ENCODE measurements at regions not wholly inside any gene's neighbourhood (a gene's known extent, or its start where the extent isn't known, plus 50 kb on each side); places are given as distances from the start of the nearest gene placed in this dataset.
"Not testable (repeated sequence)": the region's sequence is repeated elsewhere in the genome, so short reads cannot be mapped to it uniquely, and the experiment has no call there.

DNA sequence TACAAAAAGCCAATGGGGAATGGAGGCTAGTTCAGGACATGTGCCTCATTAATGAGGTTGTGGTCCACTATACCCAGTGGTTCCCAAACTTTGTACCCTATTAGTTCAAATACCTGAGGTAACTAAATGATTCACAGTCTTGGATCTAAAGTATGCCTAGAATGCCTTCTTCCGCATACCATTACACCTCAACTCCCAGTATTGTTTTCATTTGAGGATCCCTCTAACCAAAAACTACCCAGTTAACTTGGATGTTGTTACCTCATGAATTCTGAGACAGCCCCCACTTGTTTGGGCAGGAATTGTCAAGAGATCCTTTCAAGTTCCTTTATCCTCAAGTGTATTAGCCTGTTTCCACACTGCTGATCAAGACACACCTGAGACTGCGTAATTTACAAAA lies 439.2 kb downstream of the PCDH10 start:
- DNase-seq, result no peak

DNA sequence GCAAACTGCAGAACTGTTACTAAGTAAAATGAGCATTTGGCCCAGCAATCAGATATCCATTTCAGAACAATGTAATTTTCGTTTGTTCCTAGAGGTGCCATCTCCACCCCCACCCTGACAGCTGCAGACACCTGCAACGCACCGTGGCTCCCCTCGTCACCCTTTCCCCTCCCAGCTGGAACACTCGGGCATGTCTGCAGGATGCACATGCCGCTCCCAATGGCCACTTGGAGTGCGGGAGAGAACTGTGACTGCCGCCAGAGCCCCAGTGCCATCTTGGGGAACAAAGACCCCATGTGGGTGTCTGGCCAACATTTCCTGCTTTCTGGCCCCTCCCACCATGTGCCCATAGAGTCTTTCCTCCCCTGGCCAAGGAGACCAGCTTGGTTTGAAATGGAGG lies 436.2 kb downstream of the PCDH10 start:
- no peak for DNase-seq

DNA sequence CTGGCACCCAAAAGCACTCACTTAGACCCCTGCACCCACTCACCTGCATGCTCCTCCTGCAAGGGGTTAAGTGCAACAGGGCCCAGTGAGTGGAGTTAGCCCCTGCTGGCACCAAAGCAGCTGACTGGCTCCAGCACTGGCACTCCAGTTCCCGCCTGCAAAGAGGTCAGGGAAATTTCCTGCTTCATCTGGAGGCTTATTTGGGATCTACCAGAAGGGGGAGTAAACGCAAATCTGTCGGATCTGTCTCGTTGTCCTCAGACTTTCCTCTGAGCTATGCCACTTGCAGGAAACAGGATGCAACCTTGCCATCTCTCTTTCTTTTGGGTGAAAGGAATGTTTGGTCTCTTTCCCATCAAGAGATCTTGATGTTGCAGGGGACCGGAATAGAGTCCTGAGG lies 435.6 kb downstream of the PCDH10 start:
- DNase-seq, result no peak

DNA sequence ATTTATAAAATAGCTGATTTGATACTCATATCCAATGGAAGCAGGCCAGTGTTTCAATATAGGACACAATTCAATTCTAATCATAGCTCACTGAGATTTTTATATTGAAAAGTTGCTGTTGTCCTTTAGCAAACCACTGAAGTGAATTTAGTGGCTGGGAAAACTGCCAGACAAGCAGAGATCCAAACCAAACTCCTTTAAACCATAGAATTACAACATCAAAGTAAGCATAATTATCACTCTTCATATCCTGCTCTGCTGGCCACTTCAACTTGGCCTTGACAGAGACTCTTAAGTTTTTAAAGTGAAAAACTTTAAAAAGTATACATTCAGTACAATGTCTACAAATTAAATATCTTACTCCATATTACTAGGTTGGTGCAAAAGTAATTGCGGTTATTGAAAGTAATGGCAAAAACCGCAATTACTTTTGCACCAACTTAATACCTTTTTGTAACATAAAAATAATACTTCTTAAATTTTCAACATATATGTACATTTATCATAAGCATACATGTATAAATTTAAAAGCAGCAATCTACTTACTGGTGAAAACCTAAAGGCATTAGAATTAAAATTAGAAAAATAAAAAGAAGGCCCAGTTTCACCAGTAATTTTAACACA lies 433.0 kb downstream of the PCDH10 start:
- no peak for DNase-seq

DNA sequence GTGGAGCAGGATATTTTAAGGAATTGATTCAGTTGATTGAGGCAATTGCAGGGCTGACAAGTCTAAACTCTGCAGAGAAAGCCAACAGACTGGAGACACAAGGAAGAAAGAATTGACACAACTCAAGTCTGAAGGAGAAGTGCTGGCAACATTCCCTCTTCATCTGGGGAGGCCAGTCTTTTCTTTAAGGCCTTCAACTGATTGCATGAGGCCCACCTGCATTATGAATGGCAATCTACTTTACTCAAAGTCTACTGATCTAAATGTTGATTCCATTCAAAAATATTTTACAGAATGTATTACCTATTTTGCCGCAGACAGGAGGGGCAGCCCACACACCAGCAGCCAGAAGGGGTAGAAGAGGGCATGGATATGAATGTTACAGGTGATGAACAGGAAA lies 425.2 kb downstream of the PCDH10 start:
- no peak for DNase-seq

DNA sequence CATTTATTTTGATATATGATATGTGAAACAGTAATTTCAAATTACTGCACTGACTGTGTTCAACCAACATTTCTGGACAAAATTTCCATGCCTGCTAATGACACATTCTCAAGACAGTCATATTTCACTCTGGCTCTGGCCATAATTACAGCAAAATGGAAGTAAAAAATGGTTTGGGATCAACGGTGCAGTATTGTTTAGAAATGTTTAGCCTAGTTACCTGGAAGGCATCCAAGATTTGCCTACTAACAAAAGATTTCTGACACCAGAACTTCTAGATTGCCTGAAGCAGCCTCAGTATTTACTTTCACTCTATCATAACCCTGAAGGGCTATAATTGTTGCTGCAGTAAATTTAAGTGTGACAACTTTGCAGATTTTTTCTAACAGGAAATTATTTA lies 416.3 kb downstream of the PCDH10 start:
- no peak for DNase-seq

DNA sequence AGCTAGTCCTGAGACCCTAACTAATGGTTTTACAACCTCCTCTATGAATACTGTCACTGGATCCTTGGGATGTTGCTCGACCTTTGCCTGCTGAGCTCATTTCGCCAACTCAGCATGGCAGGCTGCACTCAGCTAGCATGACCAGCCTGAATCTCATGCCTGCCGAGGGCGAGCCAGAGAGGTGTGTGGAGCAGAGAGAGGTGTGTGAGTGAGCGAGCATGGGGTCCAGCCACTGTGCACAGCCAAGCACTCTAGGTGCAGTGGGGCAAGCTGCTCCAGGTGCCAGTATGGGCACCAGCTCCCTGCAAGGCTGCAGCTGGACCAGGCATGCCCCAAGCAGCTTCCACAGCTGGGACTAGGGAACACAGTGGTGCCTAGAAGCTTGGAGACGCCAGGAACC lies 410.9 kb downstream of the PCDH10 start:
- DNase-seq, result no peak

DNA sequence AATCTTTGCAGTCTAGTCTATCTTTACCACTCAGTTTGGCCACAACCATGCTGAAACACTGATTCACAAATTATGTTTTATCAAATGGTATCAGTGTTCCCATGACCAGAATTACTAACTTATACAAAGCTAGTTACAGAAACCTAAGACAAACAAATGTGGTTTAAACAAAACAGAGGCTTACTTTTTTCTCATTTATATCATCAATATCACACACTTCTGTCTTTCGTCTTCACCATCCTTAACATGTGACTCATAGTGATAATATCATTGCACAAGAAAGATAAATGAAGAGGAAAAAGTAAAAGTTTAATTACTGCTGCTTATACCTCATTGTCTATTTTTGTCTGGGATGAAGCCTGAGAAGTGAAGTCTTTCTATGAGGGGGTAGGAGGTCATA lies 406.6 kb downstream of the PCDH10 start:
- DNase-seq, result no peak

DNA sequence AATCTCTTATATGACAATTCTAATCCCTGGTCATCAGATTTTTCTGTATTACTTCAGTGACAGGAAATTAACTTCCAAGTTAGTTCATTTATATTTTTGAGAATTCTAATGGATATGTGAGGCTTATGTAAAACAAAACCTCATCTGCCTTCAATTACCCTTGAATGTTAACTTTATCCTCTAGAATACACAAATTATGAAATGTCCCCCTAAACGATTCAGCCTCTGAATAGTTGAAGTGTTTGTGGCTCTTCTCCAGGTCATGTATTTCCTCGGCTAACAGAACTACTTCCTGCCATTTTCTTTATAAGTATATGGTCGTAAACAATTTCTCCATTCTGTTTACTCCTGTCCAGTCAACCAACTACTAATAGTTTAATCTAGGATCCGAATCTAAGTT lies 401.3 kb downstream of the PCDH10 start:
- DNase-seq, result no peak

DNA sequence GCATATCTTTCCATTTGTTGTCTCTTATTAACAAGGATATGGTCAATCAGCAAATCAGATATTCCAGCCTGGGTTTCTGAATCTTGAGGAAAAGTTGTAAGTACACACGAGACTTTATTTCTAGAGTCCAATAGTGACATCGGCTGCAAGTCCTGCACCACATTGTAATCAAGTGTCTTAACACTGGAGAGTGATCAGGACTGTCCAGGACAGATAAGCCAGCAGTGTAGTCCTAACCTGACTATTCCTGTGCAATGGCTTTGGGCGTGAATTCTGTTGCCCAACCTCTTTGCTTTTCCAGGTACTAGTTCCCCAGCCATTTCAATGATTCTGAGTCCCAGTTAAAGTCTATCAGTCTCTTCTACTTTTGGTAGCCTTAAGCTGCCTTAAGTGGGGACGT lies 395.0 kb downstream of the PCDH10 start:
- DNase-seq, result no peak

DNA sequence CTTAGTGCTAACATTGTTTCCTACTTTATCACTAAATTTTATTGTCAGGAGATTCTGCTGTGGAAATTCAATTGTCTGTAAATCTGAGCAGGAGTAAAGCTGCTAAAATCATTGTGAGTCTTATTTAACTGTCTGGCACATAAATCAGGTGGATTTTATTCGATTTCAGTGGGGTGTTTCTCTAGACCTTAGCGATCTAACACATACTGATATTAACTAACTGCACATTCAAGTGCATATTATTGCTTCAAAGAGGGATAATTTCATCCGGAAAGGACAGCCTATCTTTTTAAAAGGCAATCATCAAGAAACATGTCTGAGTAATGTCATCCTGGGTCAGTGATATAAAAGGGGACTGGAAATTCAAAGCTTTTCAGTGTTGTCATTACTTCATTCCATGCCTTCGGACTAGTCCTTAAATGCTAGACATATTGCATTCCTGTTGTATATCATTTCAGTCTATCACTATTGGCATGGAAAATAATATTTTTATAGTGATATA lies 388.7 kb downstream of the PCDH10 start:
- no peak for DNase-seq

DNA sequence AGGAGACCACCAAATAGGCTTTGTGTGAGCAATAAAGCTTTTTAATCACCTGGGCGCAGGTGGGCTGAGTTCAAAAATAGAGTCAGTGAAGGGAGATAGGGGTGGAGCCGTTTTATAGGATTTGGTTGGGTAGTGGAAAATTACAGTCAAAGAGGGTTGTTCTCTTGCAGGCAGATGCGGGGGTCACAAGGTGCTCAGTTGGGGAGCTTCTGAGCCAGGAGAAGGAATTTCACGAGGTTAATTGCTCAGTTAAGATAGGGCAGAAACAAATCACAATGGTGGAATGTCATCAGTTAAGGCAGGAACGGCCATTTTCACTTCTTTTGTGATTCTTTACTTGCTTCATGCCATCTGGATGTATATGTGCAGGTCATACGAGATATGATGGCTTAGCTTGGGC lies 385.1 kb downstream of the PCDH10 start:
- DNase-seq, result not testable (repeated sequence)

DNA sequence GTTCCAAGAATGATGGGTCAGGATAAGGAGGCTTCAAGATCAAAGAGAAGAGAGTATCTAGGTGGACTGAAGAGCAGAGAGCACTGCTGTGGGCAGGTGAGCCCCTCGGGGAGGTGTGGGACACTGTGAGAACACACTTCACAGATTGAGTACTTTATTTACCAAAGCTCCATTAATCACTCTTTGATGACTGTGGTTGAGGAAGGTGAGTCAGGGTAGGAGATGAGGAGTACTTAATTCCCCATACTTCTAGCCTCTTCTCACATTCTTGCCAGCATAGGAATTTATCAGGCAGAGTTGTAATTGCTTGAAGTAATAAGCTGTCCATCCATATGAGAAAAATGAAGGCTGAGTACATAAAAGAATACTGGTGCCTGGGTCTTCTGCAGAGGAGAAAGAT lies 375.3 kb downstream of the PCDH10 start:
- DNase-seq, result no peak

DNA sequence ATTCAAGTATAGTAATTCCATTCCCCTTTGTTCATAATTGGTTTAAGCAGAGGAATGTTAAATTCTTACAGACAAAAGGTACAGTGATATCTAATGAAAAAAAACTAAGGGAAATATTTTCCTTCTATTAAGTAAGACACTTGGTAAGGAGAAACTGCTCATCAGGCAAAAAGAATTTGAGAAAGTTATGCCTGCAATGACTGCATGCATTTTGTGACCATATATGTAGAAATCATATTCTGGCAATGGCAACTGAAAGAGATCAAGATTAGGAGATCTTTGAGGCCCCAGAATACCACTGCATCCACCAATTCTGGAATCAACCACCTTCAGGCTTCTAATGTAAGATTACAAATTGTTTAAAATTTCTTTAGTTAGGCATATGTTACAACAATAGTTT lies 364.8 kb downstream of the PCDH10 start:
- DNase-seq, result no peak

DNA sequence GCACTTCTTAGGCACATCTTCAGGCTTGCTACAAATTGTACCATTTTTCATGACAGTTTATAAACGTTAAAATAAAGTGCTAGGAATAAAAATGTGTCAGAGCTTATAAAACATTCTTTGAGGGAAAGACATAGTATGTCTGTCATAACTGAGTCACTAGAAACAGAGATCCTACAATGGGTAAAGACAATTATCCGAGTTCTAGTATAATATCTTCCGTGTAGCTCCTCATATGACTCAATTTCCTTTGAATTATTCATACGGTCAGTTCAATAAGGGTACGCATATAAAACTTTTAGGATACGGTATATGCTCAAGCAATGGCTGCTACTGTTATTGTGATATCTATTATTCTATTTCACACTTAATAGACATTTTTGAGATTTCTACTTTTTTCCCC lies 349.1 kb downstream of the PCDH10 start:
- DNase-seq, result no peak

DNA sequence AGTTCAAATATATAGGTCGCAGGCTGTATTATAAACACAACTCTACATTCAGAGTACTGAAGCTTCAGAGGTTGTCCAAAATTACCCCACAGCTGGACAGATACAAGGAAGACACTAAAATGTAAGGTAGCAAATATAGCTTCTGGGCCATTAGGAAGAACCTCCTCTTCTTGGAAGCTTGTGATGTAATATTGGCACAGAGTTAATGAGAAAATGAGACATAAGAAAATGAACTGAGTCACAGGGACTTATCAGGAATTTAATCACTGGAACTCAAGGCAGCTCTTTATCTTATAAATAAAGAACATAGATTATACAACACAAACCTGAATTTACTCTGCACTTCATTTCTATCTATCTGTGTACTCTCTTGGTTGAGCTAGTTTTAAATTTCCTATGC lies 344.7 kb downstream of the PCDH10 start:
- DNase-seq, result no peak

DNA sequence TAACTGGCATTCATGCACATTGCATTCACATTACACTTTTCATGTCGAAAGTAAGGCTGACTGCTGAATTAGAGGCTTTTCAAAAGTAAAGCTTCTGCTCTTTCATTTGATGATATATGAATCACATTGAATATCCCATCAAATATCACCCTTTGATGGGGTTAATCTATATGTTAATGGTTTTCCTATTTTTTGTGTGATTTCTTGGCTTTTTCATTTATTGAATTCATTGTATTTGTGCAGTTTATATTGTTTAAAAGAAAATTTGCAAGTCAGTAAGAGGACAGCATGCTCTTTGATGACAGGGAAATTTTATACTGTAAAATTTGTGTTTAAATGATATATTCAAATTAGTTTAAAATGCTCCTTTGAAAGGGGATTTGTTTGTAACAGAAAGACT lies 344.1 kb downstream of the PCDH10 start:
- DNase-seq, result no peak

DNA sequence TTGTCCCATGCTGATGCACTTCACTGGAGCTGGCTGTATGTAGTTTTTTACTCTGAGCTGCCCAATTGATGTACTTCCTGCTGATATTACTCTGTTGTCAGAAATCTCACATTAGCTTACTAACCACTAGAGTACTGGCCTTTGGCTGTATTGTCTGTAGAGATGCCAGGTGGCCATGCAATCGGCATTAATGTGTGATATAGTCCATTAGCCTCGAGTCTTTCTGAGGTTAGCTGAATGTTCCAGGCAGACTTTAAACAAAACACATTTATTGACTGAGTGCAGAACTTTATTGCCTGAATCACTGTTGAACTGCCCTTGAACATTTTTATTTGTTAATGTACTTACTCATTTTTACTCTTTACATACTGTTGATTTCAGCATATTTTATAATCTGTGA lies 335.2 kb downstream of the PCDH10 start:
- DNase-seq, result no peak

DNA sequence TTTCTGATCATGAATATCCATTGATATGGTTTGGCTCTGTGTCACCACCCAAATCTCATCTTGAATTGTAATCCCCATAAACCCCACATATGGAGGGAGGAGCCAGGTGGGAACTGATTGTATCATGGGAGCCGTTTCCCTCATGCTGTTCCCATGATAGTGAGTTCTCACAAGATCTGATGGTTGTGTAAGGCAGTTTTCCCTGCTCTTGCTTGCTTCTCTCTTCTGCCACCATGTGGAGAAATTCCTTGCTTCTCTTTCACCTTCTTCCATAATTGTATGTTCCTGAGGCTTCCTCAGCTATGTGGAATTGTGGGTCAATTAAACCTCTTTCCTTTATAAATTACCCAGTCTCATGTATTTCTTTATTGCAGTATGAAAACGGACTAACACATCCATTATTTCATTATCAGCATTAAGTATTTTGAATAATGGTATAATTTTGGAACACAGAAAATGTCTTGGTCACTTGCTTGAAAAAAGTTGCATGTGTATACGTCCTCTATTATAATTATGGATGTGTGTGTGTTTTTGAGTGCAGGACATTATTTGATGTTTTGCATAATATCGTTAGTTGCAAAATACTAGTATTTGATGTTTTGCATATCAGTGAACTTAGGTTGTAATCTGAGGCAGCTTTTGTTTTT lies 334.6 kb downstream of the PCDH10 start:
- peak; percentile 14 for DNase-seq

DNA sequence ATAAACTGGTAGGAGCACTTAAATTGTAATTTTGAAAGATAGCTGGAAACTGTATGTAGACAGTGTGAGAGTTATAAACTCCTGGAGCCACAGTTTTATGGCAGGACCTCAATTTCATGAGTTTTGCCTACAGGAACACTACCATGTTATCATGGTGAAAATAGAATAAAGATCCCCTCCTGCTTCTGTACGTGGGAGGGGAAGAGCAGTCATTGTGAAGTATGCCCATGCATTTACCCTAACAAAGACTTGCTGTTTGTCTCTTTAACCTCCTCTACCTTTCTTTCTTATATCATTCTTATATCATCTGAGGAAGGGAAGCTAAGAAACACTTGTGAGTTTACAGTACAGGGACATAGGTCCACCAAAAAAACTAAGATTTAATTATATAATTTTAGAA lies 327.0 kb downstream of the PCDH10 start:
- DNase-seq, result no peak

DNA sequence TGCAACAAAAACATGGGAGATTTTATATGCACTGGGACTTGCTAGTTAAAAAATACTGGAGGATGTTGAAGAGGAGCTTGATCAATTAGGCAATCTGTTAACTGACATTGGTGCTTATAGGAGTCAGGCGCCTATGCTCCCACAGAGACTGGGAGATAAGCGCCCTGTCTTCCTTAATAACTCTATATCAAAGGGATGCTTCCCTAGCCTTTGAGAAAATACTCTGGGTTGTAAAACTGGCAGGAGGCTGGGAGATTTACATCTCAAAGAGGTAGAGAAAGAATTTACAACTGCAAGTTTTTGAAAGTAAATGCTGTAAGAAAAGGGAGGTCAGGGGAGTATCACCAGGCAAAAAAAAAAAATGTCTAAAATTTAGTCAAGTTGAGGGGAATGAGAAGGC lies 325.4 kb downstream of the PCDH10 start:
- no peak for DNase-seq

DNA sequence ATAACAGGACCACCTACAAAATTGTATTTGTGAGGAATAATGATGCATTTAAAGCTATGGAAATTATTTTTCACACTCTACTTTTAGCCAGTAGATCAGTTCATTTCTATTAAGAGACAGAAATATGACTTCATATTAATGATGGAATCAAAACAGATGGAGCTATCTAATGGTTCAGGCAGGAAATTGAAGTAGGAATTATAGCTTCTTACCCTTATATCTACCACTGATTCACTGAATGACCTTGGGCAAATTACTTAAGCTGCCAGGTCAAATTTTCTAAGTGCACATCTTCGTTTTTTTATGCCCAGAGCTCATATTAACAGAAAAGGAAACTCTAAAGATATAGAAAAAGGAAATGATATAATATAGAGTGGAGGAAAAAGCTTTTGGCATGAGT lies 323.1 kb downstream of the PCDH10 start:
- DNase-seq, result no peak

DNA sequence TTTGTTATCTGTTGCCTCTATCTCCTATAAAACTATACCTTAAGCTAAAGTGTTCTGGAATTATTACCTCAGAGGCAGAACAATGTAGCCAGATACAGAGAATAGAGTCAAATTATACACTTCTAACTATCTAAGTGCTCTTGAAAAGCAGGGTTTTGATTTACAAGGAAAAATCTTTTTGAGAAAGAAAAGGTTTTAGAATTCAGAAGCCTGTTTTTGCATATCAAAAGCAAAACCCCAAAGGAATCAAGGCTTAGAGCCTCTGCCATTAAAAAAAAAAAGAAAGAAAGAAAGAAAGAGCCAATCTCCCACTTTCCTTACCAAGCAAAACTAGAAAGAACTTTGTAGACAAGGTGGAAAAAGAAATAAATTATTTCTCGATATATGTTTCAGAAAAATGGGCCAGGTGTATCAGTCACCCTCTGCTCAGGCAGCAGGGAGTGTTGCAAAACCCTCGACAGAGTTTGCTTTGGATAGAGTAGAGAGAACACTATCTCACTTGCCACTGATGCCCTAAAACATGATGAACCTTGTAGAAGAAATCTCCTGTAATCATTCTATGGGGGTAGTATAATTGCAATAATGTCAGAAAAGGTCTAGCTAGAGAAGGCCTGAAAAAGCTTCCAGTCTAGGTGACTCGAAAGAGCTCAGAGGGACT lies 318.3 kb downstream of the PCDH10 start:
- DNase-seq, result no peak

DNA sequence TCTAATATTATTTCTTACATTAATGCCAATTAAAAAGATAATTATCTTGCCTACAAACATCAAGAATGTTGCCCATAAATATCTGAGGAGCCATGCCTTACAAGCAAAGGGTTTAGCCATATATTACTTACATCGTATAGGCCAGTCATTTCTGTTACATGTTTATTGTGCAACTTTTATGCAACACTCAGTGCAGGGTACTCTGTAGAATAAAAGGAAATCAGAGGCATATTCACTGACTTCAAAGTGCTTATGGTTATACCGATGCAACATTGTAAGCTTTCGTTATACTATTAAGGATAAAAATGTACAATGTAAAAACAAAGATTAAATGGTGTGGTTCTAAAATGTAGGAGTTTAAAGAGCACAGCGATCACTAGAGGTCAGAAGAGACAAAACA lies 315.9 kb downstream of the PCDH10 start:
- no peak for DNase-seq

DNA sequence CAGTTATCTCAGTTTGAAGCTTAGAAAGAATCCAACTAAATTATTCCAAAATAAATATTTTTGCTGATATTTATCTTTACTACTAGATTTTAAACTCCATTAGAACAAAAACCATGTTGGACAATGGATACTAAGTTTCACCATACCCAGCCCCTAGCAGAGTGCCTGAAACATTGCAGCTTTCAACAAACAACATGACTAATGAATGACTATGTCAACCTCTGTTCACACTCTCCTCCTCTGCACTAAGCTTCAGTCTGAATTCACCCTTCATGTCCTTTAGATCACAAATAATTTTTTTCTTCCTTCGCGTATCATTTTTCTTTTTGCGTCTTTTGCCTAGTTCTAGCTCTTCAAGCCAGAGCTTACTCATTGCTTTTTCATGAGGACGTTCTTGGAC lies 315.2 kb downstream of the PCDH10 start:
- DNase-seq, result no peak

All from kidney glomerular epithelial cell (primary cell).